Hematopoietic multipotent progenitor cell treated with erythropoietin and hydrocortisone succinate and interleukin-3 and kit ligand, for 17 days (in vitro differentiated cells): ENCODE measurements at regions not wholly inside any gene's neighbourhood (a gene's known extent, or its start where the extent isn't known, plus 50 kb on each side); places are given as distances from the start of the nearest gene placed in this dataset.

Experiments
- DNase-seq: peaks from one replicate; pipeline ENCODE4 v3.0.0-alpha.2; 2015; ENCODE audit warnings: low spot score

- DNase-seq = no peak
These were observed 94.6 kb downstream of the ZPLD1 start for GRCh38 chr3:102529452-102529851.

GRCh38 chr3:102530415-102531181 is 95.8 kb downstream of the ZPLD1 start:
- DNase-seq = no peak

GRCh38 chr3:102531686-102532085 is 96.9 kb downstream of the ZPLD1 start:
- DNase-seq = no peak

- no peak for DNase-seq
These were observed 98.1 kb downstream of the ZPLD1 start for GRCh38 chr3:102532901-102533300.

- no peak for DNase-seq
These were observed 99.0 kb downstream of the ZPLD1 start for GRCh38 chr3:102533784-102534183.

- DNase-seq = no peak
These were observed 101.6 kb downstream of the ZPLD1 start for GRCh38 chr3:102536456-102536855.

- DNase-seq = no peak
These were observed 102.3 kb downstream of the ZPLD1 start for GRCh38 chr3:102537123-102537522.

- no peak for DNase-seq
These were observed 109.9 kb downstream of the ZPLD1 start for GRCh38 chr3:102544741-102545140.

- no peak for DNase-seq
These were observed 110.5 kb downstream of the ZPLD1 start for GRCh38 chr3:102545276-102545675.

GRCh38 chr3:102553876-102554275 is 119.1 kb downstream of the ZPLD1 start:
- no peak for DNase-seq

- DNase-seq = no peak
These were observed 135.7 kb downstream of the ZPLD1 start for GRCh38 chr3:102570511-102570910.

GRCh38 chr3:102571006-102571405 is 136.2 kb downstream of the ZPLD1 start:
- DNase-seq = no peak

- no peak for DNase-seq
These were observed 137.0 kb downstream of the ZPLD1 start for GRCh38 chr3:102571720-102572384.

- no peak for DNase-seq
These were observed 138.7 kb downstream of the ZPLD1 start for GRCh38 chr3:102573483-102574028.

- DNase-seq = no peak
These were observed 139.5 kb downstream of the ZPLD1 start for GRCh38 chr3:102574355-102574754.

- no peak for DNase-seq
These were observed 141.8 kb downstream of the ZPLD1 start for GRCh38 chr3:102576651-102577050.

- no peak for DNase-seq
These were observed 142.4 kb downstream of the ZPLD1 start for GRCh38 chr3:102577082-102577789.

- no peak for DNase-seq
These were observed 145.9 kb downstream of the ZPLD1 start for GRCh38 chr3:102580760-102581159.

GRCh38 chr3:102586485-102586884 is 151.7 kb downstream of the ZPLD1 start:
- no peak for DNase-seq

- no peak for DNase-seq
These were observed 159.2 kb downstream of the ZPLD1 start for GRCh38 chr3:102593812-102594602.

GRCh38 chr3:102595057-102595456 is 160.2 kb downstream of the ZPLD1 start:
- no peak for DNase-seq
